ENCODE measurements at regions not wholly inside any gene's neighbourhood (a gene's known extent, or its start where the extent isn't known, plus 50 kb on each side); places are given as distances from the start of the nearest gene placed in this dataset.

GRCh38 chr14:85027681-85028370, 502.1 kb upstream of the FLRT2 start:
- no peak for DNase-seq (ENCODE audit: low read depth, low spot score)
- no peak for TF ChIP-seq CTCF (IDR thresholded peaks at IDR 0.05; ENCODE audit: low read depth, low read length)
- Histone ChIP-seq H3K27me3 (ENCODE audit: control insufficient read depth, insufficient read depth, low read length) (no peaks in the 10 kb centered on the region), H3K9me3 (ENCODE audit: control insufficient read depth, insufficient read depth, low read length) (no peaks in the 10 kb centered on the region), H3K27ac (ENCODE audit: low read depth, low read length) (no peak overlapping the region), H3K4me3 (ENCODE audit: low read depth, low read length) (no peak overlapping the region)
- ChIA-PET CTCF (interaction anchor here (1.0 kb wide), 1 partner anchor 504 kb away, joined by 3 read pairs; no protein-coding TSS in a partner anchor), POLR2A (no interaction called here)

GRCh38 chr14:85037411-85037810, 492.5 kb upstream of the FLRT2 start:
- no peaks in the 10 kb centered on the region for H3K9me3 ChIP-seq (ENCODE audit: control insufficient read depth, insufficient read depth, low read length)
- H3K4me3 ChIP-seq (ENCODE audit: low read depth, low read length): no peak overlapping the region
- DNase-seq (ENCODE audit: low read depth, low spot score): no peak
- H3K27me3 ChIP-seq (ENCODE audit: control insufficient read depth, insufficient read depth, low read length): no peaks in the 10 kb centered on the region
- TF ChIP-seq CTCF (IDR thresholded peaks at IDR 0.05; ENCODE audit: low read depth, low read length): no peak
- ChIA-PET CTCF (no interaction called here), POLR2A (no interaction called here)
- no peak overlapping the region for H3K27ac ChIP-seq (ENCODE audit: low read depth, low read length)

- ChIA-PET POLR2A (no interaction called here), CTCF (no interaction called here)
- H3K4me3 ChIP-seq (ENCODE audit: low read depth, low read length): no peak overlapping the region
- TF ChIP-seq CTCF (IDR thresholded peaks at IDR 0.05; ENCODE audit: low read depth, low read length): no peak
- no peaks in the 10 kb centered on the region for H3K9me3 ChIP-seq (ENCODE audit: control insufficient read depth, insufficient read depth, low read length)
- no peak overlapping the region for H3K27ac ChIP-seq (ENCODE audit: low read depth, low read length)
- DNase-seq (ENCODE audit: low read depth, low spot score): no peak
- no peaks in the 10 kb centered on the region for H3K27me3 ChIP-seq (ENCODE audit: control insufficient read depth, insufficient read depth, low read length)
These were observed 491.2 kb upstream of the FLRT2 start for GRCh38 chr14:85038526-85039352.

GRCh38 chr14:85039353-85039626, 490.7 kb upstream of the FLRT2 start:
- CTCF ChIA-PET: no interaction called here
- no peak overlapping the region for H3K4me3 ChIP-seq (ENCODE audit: low read depth, low read length)
- no peaks in the 10 kb centered on the region for H3K27me3 ChIP-seq (ENCODE audit: control insufficient read depth, insufficient read depth, low read length)
- no peak for DNase-seq (ENCODE audit: low read depth, low spot score)
- POLR2A ChIA-PET: no interaction called here
- no peak for TF ChIP-seq CTCF (IDR thresholded peaks at IDR 0.05; ENCODE audit: low read depth, low read length)
- no peaks in the 10 kb centered on the region for H3K9me3 ChIP-seq (ENCODE audit: control insufficient read depth, insufficient read depth, low read length)
- no peak overlapping the region for H3K27ac ChIP-seq (ENCODE audit: low read depth, low read length)

- ChIA-PET CTCF (no interaction called here), POLR2A (no interaction called here)
- no peak overlapping the region for H3K27ac ChIP-seq (ENCODE audit: low read depth, low read length)
- H3K27me3 ChIP-seq (ENCODE audit: control insufficient read depth, insufficient read depth, low read length): no peaks in the 10 kb centered on the region
- no peak overlapping the region for H3K4me3 ChIP-seq (ENCODE audit: low read depth, low read length)
- no peak for DNase-seq (ENCODE audit: low read depth, low spot score)
- no peak for TF ChIP-seq CTCF (IDR thresholded peaks at IDR 0.05; ENCODE audit: low read depth, low read length)
- H3K9me3 ChIP-seq (ENCODE audit: control insufficient read depth, insufficient read depth, low read length): no peaks in the 10 kb centered on the region
These were observed 489.8 kb upstream of the FLRT2 start for GRCh38 chr14:85040046-85040685.
